NT2/D1 (cell line): ENCODE measurements at regions not wholly inside any gene's neighbourhood (a gene's known extent, or its start where the extent isn't known, plus 50 kb on each side); places are given as distances from the start of the nearest gene placed in this dataset.

Experiments used
- YY1 ChIP-seq: IDR thresholded peaks from 2 replicates; pipeline ENCODE4 v1.6.1; 2011; ENCODE audit not compliant: insufficient read length, insufficient read depth
- ZNF274 ChIP-seq: IDR thresholded peaks from 2 replicates; pipeline ENCODE4 v1.6.1; 2011; ENCODE audit warnings: mild to moderate bottlenecking, low read depth, low read length

- no peak for TF ChIP-seq ZNF274
- no peak for TF ChIP-seq YY1
These were observed 100.5 kb downstream of the SLC4A3 start for GRCh38 chr2:219727771-219728429.
